HG02884 (cell line): ENCODE measurements at regions not wholly inside any gene's neighbourhood (a gene's known extent, or its start where the extent isn't known, plus 50 kb on each side); places are given as distances from the start of the nearest gene placed in this dataset.

Experiments
- ATAC-seq: cut with Tn5 transposase; IDR thresholded peaks from one replicate; pipeline ENCODE4 v1.9.1; 2021; ENCODE audit warnings: mild to moderate bottlenecking, moderate library complexity; ENCODE audit not compliant: unreplicated experiment

DNA sequence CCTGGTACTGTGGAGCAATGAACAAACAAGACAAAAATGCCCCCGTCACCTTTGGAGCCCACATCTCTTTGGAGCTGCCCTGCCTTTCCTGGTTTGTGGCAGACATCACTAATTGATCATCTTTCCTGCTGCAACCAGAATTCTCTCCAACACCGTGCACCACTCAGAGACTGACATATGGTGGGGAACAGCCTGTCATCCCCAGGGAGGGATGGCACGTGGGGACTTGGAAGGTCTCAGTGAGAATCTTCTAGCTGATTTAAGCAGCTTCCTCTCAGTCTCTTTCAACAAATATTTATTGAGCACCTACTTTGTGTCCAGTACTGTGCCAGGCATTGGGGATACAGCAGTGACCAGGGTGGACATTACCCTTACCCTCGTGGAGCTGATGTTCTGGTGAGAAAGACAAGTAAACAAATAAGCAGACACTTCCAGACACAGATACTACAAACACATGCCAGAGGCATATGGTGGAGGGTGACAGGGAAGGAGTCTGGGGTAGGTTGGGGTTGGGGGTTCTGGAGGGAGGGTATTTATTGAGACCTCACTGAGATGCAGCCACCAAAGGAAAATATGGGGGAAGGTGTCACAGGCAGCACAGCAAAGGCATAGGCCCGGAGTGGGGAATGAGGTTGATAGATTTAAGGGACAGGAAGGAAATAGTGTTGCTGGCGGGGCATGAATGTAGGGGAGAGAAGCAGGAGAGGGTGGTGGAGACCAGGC lies 82.3 kb downstream of the CEBPB start:
- no peak for ATAC-seq

DNA sequence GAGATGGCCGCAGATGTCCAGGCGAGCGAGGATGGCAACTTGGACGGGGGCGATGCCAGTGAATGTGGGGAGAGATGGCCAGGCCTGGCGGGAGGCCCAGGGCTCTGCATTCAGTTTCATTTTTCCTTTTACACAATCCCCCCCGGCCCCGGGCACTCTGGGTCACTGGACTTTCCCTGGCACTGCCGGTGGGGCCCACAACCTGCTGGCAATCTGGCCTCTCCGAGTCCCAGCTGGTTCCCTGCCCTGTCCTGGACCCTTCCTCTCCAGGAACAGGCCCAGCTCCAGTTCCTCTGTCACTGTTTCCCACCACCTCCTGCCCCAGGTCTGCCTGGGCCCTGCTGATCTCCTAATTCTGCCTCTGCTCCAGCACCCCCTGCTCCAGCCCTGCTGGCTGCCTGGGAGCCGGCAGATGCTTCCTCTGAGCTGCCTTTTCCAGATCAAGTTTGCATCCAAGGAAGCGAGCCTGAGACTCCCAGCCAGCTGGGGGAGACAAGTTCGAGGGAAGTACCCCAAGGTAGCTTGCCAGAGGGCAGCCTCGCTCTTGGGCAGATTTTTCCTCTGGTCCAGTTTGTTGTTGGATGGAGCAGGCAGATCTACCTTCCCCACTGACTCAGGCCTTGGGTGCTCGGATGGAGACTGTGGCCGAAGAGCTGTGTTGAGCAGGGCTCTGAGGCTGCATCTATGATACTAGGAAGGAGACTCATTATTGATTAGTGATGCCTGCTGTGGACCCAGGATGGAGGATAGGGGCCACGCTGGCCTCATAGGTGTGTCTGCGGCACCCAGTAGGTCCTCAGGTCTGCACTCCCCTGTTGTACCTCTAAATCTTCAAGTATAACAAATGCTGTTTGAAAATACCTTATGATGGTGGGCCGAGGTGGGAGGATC lies 83.2 kb downstream of the CEBPB start:
- ATAC-seq: no peak

DNA sequence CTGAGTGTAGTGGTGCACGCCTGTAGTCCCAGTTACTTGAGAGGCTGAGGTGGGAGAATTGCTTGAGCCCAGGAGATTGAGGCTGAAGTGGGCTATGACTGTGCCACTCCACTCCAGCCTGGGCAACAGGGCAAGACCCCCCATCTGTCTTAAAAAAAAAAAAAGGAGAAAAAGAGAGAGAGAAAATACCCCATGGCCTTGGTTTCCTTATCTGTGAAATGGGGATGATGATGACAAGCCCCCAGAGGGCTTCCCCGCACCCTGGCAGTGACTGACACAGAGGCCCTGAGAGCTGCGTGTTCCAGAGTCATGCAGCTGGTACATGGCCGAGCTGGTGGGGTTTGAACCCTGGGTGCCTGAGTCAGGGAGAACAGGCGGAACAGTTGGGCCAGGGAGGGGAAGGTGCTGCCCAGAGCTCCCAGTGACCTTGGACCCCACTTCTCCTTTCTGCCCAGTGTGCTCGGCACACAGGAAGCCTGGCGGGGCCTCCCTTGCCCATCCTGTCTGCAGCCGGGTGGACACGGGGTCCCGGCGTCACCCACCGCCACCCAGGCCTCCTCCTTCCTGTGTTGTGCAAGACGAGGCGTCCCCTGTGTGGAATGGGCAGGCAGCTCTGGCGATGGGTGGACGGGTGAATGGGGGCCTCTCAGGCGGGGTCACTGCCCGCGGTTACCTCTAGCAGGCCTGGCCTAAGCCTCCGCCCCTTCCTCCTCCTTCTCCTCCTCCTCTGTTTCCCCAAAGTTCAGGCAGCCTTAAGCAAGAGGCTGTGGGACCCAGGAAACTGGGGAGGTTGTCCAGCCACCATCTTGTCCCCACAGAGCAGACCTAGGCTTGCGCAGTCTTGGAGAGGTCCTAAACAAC lies 84.2 kb downstream of the CEBPB start:
- no peak for ATAC-seq

DNA sequence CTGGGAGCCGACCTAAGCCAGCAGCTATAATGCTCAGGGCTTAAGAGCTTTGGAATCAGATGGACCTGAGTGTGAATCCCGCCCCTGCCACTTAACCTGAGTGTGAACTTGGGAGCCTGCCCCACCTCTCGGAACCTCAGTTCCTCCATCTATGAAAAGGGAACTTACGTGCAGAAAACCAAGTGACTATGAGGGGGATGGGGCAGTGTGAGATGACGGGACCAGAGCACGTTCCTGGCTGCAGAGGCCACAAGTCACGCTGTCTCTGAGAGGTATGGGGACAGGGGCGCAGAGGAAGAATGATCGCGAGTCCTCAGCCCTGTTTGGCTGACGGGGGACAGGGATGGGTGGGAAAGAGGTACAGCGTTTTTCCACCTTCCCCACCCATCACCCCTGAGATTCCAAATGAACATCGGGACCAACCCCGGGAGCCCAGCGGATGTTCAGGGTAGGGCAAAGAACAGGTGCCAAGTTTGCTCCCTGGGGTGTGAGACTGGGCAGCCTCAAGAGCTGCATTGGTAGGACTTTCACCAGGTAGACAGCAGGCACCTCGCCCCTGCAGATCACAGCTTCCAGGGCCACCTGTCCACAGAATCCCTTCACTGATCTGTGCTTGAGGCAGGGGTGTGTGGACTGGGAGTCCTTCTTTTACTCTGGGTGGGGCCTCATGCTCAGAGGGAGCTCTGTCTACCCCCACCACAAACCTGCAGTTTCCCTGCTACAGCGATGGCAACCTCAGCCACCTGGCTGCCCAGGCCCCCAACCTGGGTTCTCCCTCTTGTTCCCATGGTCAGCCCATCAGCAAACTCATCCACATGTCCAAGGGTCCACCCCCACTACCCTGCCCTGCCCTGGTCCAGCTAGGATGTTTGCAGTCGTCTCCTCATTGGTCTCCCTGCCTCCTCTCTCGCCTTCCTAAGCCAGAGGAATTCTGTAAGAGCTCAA lies 85.8 kb downstream of the CEBPB start:
- ATAC-seq: no peak

DNA sequence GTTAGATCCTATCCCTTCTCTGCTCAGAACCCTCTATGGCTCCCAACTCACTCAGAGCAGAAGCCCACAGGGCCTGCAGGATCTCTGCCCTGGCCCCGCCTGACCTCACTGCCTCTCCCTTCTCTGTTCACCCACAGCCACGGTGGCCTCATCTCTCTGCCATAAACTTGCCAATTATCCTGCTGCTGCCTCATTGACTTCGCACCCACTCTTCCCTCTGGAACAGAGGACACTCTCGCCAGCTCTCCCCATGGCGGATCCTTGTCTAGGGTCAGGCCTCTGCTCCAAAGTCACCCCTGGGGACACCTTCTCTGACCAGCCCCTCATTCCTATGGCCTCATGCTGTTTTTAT lies 86.4 kb downstream of the CEBPB start:
- ATAC-seq: no peak

DNA sequence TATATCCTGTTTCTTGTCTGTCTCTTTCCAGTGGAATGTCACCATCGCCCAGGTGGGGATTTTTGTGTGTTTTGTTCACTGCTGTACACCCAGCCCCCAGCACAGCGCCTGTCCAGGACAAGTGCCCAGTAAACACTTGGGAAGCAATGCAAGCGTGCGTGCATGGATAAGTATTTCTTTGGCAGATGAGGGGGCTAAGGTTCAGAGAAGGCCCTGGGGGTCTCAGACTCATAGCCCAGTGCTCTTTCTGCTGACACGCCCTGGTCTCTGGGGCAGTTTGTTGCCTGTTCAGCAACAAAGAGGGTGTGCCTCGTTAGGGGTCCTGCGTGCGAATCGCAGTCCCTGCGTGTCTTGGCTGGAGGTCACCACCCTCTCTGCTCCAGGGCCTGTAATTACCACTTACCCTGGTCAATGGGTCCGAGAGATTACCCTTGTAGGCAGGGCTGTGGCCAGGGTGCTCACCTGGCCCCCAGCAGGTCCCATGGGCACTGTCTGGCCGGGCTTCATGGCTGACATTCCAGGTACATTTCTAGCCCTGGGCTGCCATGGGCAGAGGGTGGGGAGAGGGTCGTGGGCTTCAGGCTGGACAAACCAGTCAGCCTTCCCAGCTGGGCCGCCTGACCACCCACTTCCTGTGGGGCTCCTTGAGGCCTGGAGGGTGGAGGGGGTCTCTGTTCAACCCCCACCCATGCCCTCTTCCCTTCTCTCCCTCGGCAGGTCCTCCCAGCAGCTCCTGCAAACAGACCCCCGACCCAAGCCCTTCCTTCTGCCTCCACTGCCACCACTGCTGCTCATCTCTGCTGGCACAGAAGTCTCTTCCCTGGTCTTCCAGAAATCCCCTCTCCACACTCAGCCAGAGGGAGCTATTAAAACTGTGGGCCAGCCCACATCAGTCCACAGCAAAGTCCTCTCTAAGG lies 87.1 kb downstream of the CEBPB start:
- ATAC-seq: no peak

DNA sequence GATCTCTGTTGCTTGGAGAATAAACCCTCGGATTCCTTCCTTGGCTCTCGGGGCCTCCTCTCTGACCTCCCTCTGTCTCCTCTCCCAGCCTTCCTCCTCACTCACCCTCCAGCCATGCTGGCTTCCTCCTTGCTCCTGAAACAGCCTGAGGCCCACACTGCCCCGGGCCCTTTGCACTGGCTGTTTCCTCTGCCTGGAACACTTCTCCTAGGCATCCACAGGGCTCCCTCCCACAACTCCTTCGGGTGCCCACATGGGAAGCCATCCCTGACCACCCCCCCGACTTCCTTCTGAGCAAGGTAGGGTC lies 87.7 kb downstream of the CEBPB start:
- no peak for ATAC-seq

DNA sequence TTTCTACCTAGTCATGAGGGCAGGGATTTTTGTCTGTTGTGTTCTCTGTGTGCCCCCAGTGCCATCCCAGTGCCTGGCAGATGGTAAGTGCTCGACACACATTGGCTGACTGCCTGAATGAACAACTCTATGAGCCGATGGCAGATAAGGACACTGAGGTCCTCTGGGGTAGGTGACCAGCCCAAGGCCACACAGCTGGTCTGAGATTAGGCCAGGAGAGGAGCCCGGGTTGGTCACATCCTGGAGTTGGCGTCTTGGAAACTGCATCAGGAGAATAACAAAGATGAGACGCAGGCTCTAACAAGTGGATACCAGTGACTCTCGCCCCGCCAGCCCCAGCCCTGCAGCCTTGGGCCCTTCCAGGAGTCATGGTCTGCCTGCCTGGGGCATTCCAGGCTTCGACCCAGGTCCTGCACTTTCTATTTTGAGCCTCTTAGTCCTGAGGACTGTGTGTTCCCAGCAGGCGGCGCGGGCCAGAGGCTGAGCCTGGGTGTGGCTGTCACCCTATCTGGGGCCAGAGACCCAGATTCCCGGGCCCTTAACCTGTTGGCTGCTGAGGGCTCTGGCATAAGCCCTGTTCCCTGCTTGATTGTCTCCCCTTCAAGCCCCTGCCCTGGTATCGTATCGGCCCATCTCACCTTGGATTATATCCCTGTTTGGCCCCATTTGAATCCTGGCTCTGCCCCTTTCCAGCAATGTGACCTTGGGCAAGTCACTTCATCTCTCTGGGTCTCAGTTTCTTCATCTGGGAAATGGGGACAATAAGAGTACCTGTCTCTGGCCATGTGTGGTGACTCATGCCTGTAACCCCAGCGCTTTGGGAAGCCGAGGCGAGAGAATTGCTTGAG lies 88.3 kb downstream of the CEBPB start:
- ATAC-seq: no peak

DNA sequence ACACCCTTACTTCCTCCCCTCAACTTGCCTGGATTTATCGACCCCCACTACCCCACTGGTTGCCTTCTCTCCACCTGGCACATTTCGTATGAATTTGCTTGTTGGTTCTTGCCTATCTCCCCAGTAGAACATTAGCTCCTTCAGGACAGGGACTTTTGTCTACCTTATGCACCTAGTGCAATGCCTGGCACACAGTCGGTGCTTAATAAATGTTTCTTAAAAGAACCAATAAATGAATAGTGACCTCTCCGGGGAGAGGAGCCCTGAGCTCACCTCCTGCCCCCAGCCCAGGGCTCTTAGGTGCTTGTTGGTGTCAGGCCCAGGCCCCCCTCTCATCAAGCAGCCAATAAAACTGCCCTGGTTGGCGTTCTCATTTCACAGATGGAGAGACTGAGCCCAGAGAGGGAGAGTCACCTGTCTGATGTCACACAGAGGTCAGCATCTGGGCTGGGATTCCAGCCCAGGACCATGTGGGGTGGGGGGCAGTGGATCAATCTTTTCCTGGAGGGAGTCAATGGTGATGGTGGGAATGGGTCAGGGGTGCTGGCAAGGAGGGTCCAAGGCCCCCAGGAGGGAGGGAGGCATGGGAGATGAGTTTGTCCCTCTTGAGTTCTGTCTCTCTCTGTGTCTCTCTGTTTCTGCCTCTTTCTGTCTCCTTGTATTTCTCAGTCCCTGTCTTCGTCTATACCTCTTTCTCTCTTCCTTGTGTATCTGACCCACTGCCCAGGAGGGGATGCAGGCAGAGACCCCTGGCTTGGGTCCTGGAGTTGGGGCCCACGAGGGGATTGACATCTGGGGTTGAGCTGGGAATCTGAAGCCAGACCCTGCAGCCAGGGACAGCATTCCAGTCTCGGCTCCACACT lies 89.6 kb downstream of the CEBPB start:
- ATAC-seq: no peak

DNA sequence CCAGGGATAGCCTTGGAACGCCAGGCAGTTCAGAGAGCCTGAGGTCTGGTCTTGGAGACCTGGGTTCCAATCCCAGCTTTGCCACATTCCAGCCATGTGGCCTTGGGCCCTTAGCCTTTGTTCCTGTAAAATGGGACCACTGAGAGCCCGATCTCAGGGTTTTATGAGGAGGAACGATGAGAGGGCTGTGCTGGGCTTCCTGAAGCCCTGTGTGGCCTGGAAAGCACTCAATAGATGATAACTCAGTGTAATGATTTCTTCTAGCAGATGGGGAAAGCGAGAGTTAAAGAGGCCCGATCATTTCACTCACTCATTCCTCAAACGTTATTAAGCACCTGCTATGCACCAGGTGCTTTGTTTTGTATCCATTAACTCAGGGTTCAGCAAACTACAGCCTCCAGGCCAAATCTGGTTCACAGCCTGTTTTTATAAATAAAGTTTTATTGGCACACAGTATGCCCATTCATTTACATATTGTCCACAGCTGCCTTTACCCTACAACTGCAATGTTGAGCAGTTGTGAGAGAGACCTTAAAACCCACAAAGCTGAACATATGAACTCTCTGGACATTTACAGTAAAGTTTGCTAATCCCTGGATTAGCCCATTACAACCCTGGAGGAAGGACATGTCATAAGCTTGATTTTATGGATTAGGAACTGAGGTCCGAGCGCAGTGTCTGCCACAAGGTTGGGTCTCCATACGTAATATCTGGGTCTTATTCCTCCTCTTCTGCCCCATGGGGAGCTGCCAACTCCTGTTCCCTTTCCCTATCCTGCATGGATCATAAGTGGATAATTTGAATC lies 90.4 kb downstream of the CEBPB start:
- ATAC-seq: no peak

DNA sequence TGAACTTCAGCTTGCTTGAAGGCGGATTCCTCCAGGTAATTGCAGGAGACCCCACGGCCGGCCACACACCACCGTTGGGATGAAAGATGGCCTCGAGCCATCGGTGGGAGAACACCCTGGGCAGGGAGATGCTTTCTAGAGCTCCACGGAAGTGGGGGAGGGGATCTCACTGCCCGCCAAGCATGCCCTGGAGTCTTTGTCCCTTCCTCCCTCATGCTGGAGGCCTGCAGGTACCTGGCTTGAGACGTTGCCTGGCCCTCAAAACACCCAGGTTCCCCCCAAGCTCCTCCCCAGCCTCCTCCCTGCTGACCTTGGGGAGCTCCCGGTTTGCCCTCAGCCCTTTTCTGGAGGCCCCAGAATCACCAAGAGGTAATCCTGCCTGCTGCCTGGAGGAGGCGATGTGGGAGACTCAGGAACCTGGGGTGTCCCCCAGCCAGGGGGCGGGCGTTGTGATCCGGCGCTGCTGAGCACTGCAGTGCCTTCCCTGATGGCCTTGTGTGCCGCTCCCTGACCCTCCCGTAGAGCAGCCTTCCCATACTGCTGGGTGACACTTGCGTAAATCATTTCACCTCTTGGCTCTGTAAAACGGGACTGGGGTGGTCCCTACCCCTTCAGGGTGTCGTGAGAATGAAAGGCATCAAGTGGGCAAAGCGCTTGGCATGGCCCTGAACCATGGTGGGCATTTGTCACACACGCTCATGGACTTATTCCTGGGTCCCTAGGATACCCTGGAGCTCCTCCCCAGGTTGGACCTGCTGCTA lies 91.4 kb downstream of the CEBPB start:
- ATAC-seq: no peak

DNA sequence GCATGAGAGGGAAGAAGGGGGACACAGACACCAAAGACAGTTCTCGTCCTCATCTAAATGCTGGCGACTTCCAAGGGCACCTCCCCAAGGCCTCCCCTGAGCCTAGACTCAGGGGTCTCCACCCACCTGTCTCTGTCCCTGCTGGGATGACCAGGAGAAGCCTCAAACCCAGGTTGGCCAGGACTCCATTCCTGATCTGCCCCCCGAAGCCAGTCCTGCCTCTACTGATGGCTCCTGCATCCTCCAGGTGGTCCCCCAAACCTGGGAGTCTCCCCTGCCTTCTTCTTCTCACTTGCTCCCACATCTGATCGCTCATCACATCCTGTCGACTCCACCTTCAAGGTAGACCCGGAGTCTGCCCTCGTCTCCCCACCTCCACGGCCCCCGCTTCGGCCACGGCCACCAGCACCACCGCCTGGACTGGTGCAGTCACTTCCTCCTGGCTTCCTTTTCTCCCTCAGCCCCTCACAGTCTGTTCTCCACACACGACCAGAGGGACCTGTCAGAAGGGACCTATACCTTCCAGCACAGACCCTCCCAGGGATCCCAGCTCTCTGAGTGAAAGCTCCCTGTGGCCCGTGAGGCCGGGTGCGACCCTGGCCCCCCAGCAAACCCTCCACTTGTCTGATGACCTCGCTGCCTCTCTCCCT lies 92.1 kb downstream of the CEBPB start:
- ATAC-seq: no peak

DNA sequence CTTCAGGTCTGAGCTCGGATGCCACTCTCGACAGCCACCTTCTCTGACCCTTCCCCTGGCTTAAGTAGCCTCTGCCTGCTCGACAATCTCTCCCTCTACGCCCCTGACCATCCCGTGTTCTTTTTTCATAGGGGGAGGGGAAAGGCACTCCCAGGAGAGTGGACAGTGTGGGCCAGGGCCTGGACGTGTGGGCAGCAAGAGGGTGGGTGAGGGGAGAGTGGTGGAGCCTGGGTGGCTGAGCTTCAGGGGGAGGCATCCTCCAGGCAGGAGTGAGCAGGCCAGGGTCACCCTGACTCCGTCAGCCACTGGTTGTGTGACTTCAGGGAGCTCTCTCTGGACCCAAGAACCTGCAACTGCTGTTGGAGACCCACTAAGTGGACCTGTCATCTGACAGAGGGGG lies 92.7 kb downstream of the CEBPB start:
- no peak for ATAC-seq

DNA sequence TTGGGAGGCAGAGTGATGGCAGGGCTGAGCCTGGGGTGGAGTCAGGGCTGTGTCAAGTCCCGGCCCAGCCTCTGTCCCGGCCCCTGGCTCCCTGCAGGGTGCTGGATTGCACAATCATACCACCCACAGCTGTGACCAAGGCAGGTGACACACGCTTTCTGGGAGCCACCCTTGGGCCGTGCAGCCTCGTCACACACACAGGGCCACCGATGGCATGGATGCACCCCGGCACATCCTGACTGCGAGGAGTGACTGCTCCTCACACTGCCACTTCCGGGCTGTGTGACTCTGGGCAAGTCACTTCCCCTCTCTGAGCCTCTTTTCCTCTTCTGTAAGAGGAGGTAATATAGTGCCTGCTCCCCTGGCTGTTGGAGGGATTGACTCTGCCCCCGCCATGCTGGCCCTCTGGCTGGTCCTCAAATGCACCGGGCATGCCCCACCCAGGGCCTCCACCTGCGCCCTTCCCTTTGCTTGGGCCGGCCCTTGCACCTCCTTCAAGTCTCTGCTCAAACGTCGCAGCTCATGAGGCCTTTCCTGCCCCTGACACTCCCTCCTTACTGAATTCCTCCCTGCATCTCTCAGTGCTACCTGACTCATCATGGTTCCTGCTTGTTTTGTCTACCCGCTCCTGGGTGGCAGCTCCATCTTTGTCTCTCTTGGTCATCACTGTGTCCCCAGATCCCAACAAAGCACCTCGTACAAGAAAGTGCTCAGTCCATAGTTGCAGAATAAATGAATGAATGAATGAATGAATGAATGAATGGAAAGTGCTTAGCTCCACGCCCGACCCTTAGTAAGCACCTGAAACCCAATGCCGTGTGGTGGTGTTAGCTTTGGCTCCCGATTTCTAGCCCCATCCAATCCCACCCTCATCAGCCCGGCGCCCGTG lies 93.5 kb downstream of the CEBPB start:
- no peak for ATAC-seq
